ENCODE measurements at regions not wholly inside any gene's neighbourhood (a gene's known extent, or its start where the extent isn't known, plus 50 kb on each side); places are given as distances from the start of the nearest gene placed in this dataset.
"Not testable (repeated sequence)": the region's sequence is repeated elsewhere in the genome, so short reads cannot be mapped to it uniquely, and the experiment has no call there.

DNA sequence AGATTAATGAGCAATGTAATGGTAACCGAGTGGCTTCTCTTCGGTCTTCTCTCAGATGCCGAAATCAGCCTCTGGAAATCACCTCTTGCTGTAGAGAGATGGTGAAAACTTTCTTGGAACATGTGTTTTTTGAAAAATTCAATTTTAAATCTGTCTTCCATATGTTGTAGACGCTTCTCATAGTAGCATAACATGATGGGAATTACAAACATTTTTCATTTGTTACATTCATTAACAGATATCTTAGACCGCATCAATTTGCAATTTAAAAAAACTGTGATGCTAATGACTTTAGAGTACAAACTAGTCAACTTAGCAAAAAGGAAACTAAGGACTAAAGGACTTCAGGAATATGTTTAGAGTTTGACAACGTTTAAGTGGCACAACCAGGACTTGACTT lies 275.2 kb downstream of the ASXL3 start:
- DNase-seq, result no peak

DNA sequence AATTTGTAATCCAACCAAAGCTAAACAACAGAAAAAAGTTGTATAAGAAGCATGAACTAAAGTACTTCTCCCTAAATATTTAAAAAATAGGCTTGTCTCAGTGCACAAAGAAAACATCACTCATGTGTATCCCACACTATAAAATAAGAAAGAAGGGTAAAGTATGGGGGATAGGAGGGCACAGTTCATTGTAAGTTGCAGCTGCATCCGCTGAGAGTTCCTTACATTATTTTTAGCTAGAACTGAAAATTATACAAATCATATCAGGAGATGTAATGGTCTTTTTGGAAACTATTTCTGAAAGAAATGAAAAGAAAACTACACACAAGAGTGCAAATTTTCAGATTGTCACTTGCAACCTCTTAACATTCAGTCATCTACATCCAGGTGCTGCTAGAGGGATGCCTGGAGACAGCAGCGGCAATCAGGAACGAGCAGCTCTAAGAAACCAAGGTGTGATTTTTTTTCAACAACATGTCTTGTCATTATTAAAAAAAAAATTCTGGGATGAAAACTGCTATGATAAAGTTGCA lies 273.6 kb downstream of the ASXL3 start:
- DNase-seq, result no peak

DNA sequence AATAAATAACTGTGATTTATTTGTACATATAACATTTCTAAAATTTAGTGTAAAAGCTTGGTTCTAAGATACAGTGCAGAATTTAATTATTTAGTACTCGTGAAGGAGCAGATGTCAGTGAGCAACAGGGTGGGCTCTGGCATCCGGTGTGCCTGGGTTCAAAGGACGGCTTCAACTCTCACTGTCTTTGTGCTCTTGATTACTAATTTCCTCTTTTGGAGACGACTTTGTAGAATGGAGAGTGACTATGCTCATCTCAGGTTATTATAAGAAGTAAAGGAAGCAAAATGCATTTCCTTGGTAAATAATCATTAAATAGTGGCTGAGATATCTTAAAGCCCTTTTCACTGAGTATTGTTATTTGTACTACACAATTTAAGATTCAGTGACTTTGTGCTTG lies 271.7 kb downstream of the ASXL3 start:
- DNase-seq, result no peak

DNA sequence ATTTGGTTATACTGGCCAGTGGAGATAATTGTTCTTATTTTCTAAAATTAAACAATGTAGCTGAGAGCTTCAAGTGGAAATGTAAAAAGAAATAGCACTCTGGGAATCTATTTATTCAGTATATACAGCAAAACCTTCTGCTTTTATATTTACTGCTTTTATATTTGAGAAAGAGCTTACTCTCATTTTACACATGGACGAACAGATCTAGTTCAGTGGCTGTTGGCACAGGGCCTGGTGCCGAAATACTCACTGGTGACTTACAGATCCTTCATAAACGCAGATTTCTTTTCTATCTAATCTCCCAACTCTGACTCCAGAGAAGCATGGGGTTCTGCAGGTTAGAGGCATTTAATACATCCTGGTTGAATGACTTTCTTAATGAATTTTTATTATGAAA lies 266.2 kb downstream of the ASXL3 start:
- no peak for DNase-seq

DNA sequence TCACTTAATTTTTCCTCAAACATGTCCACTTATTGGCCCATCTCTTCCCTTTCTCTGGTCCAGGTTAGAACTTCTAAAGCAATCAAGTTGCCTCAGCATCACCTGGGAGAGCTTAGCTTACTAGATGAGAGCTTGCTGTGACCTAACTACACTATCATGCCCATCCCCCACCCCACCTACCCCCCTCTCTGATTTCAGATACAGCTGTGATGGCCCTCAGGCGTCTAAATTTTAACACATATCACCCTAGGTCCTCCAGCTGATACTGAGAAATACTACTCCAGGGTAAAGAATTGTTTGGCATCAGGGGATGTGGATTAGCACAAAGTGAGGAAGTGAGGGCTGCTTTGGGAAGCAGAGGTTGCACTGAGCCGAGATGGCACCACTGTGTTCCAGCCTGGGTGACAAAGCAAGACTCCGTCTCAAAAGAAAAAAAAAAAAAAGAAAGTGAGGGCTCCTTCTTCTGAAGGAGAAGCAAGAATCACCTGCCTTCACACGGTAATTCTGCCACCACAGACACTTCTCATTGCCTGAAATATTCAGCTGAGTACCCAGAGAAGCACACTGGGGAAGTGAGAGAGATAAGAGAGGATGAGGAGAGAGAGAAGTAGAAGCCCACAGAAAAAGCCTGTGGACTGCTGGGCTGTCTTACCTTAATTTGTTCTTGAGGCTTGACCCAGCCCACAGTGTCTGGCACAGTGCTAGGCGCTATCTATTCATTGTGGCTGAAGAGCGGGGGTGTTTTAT lies 263.4 kb downstream of the ASXL3 start:
- DNase-seq, result no peak

DNA sequence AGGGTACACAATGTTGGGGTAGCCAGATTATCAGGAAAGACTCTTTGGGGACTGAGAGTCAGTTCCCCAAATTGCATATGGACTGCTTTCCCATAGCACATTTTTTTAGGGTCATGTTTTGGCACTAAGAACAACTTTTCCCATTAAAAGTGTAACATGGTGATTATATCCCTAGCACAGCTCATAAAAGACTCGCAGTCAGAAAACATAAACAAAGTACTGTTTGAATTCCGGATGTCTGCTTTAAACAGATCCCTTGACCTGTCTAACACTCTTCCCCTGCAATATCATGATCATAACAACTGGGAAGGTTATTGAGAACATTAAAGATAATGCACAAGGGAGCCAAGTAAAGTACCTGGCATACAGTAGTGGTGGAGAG lies 262.2 kb downstream of the ASXL3 start:
- no peak for DNase-seq

DNA sequence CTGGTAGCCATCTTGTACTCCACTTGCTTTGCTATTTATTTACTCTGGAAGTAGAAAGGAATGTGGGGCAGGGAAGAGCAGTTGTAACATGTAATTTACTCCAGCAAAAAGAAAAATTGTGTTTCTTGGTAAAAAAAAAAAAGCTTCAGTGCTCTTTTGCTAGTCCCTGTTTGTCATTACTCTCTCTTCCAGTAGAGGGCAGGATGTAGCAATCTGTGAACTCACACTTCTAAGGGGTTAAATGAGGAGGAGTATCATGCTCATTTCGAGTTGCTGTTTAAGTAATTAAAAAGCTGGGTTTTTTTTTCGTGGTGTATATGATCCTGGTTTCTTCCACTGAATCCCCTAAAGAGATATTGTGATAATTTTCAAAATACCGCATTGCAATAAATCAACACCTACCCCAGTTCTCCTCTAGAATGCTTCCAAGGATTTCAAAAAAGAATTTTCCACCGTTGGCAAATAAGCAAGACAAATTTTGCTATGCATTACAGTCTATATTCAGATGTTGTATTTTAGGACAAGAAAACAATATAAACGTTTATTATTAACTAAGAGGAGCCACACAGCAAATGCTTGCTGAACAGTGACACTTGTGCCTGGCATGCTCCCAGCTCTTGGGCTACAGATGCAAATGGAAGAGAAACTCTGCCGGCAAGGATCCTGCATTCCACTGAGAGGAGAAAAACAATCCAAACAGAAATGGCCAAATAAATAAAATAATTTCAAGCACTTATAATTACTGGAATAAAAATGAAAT lies 261.6 kb downstream of the ASXL3 start:
- peak; percentile 59 for DNase-seq

DNA sequence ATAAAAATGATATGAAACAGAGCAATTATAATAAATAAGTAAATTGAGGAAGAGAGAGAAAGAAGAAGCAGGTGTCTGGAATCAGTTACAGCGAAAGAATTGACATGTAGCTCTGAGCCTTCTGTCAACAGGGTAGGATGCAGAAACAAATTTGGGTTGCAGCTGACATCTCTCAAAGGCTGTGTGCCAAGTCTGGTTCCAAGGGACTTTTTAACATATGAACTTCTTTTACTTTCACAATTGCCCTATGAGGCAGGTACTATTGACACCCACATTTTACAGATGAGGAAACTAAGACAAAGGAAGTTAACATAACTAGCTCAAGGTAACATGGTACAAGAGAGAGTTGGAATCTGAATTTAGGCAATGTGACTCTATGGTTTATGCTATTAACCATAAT lies 260.0 kb downstream of the ASXL3 start:
- no peak for DNase-seq

DNA sequence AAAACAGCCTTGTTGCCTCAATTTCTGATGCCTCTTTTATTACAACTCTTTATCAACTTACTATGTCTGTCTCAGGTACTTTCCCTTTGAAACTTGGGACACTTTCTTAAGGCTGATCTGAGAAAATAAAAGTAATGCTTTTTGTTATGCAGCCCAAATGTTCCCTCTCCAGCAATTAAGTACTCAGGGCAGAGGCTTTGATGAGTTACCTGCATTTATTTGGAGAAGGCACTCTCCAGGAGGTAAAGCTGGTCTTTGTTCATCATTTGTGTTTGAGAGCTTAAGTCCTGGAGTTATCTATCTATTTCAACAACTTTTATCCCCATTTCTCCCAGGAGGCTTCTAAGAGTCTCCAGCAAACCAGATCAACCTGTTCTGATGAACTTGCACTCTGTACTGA lies 259.2 kb downstream of the ASXL3 start:
- no peak for DNase-seq

DNA sequence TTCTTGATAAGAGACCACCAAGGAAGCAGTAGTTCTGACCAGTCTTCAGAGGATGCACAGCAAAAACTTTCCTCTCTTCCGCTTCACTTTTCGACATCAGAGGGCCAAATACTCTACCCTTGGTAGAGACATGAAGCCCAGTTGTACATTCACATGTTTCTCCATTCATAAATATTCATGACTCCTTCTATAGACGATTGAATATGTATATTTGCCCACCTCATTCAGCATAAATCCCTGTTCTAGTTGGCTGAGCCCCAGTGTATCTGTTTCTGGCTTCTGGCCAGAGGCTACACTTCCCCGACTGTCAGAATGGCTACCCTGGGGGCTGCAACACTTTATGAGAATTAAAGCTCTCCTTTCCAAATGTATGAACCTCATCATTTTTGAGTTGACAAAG lies 258.5 kb downstream of the ASXL3 start:
- no peak for DNase-seq

DNA sequence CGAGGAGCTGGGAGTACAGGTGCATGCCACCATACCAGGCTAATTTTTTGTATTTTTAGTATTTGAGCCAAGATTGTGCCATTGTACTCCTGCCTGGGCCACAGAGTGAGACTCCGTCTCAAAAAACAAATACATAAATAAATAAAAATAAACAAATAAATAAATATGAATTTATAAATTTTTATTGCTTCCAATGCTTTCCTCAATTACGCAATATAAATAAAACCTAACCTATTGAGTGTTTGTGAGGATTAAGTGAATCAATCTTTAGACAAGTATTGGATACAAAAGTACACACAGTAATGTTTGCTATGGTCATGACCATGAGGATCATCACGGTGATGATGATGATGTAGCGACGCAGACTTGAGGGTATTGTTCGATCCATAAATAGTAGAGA lies 257.4 kb downstream of the ASXL3 start:
- no peak for DNase-seq

DNA sequence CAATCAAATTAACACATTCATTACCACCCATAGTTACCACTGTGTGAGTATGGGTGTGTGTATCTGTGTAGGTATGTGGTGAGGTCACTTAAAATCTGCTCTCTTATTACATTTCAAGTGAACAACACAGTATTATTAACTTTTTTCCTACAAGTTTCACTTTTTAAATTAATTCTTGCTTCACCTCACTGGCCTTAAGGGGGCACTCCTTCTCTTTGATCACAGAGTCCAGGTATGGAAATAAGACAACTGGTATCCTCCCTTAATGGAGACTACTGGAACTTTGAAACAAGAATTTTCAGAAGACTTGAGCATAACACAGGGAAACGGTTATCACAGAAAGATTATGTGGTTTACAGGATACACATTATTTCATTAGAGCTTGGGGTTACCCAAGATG lies 255.8 kb downstream of the ASXL3 start:
- DNase-seq, result no peak

DNA sequence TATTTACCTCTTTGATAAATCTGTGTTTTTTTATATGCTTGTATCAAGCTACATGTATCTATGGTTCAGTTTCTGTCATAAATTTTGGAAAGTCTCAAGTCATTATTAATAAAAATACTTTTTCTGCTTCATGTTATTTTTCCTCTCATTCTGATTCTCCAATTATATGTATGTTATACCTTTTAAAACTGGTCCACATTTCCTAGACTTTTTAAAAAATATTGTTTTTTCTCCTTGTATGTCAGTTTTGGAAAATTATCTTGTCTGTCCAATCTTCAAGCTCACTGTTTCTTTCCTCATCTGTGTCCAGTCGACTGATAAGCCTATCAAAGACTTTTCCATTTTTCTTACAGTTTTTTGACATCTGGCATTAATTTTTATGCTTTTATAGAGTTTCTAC lies 253.4 kb downstream of the ASXL3 start:
- no peak for DNase-seq

DNA sequence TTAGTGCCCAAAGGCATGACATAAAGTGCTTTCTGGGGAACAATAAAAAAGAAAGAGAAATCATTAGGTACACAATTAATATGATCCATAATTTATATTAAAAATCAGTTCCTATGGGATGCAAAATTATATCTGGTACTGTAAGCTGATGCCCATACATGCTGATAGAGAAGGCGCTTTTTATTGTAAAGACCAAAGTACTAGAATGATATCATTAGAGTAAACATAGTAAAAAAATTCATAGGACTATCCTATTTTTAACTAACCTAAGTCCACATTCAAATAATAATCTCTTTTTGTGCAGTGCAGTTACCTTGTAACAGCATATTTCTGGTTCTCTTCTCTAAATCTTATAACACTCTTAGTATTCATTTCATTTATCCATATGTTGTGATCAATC lies 252.2 kb downstream of the ASXL3 start:
- DNase-seq, result no peak

DNA sequence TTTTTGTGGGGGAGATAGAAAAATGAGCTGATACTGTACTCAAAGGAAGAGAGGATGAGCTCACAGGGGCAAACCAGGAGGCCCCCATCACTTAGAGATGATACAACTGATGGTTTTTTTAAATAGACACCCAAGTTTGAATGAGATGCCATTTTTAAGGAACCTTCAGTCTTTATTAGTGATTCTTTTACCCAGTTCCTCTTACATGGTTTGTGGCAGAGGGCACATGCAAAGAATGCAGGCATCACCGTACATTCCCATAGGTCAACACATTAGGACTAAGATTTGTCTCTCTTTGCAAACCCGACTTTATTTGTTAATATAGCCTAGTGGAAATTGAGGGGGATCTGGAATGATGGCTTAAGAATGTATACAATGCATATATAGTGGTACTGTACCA lies 250.9 kb downstream of the ASXL3 start:
- DNase-seq, result no peak

DNA sequence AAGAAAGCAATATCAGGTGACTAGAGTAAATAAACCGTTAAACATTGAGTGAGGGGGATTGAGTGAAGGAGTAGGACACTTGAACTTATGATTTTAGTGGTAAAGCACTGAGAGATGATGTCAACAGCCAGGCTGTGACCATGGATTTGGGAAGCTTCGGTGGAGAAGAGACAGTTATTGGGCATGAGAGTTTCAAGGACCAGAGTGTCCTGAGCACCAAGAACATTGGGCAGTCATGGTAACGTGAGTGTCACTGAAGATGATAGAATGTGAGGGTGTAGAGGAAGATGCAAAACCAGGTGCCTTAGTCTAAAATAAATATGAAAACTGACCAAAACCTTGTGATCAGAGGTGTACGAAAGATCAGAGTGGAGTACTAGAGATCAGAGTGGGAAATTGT lies 248.1 kb downstream of the ASXL3 start:
- no peak for DNase-seq

DNA sequence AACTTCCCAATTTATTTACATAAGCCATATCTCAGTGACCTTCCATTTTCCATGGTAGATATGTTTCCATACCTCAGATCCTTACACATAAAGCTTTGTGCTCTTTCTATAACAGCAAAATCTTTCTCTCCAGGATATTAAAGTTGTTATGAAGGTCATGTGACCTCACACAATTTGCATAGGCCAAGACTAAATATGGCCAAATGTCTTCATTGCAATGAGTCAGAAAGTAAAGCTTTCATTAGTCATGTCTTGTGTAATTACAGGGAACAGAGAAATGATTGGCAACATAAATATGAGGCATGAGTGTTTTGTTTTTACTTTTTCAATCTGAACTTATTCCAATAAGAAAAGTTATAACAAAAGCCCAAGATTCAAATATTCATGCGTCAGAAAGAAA lies 243.5 kb downstream of the ASXL3 start:
- peak; percentile 83 for DNase-seq

DNA sequence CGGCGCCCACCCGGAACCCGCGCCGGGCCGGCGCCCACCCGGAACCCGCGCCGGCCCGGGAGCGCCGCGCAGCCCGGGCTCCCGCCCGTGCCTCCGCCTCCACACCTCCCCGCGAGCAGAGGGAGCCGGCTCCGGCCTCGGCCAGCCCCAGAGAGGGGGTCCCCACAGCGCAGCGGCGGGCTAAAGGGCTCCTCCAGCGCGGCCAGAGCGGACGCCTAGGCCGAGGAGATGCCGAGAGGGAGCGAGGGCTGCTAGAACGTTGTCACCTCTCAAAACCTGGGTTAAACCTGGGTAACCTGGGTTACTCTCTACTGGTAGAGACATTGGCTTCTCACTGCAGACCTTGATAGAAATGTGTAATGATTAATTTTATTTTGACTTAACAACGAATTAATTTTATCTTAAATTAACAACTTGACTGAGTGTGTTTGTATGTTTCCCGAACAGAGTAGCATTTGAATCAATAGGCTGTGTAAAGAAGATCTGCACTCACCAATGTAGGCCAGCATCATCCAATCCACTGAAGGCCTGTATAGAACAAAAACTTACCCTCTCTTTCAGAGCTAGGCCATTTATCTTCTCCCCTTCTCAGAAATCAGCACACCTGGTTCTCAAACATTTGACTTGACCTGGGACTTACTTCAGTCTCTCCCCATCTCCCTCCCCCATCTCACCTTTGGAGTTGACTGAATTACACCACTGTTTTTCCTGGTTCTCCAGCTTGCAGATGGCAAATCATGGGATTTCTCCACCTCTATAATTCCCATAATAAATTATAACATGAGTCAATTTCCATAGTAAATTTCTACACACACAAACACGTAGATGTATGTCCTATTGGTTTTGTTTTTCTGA lies 242.7 kb downstream of the ASXL3 start:
- DNase-seq, result no peak

DNA sequence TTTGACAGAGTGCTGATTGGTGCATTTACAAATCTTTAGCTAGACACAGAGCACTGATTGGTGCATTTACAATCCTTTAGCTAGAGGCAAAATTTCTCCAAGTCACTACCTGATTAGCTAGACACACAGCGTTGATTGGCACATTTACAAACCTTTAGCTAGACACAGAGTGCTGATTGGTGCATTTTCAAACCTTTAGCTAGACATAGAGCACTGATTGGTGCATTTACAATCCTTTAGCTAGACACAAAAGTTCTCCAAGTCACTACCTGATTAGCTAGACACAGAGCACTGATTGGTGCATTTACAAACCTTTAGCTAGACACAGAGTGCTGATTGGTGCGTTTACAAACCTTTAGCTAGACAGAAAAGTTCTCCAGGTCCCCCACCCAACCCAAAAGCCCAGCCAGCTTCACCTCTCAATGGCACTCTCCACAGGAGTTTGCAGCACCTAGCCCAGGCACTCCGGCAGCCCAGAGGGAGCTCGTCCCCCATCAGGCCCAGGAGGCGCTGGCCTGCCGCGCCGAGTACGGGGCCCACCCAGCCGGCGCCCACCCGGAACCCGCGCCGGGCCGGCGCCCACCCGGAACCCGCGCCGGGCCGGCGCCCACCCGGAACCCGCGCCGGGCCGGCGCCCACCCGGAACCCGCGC lies 241.8 kb downstream of the ASXL3 start:
- not testable (repeated sequence) for DNase-seq

DNA sequence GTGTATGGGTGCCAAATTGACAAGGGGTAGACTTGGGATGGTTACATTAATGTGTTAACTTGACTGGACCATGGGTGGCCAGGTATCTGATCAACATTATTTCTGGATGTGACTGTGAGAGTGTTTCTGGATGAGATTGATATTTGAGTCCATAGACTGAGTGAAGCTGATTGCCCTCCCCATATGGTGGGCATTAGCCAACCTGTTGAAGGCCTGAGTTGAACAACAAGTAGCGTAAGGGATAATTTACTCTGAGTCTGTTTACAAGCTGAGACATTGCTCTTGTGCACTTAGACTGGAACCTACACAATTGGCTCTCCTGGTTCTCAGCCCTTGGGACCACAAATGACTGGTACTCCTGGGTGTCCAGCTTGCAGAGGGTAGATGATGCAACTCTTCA lies 240.1 kb downstream of the ASXL3 start:
- no peak for DNase-seq

DNA sequence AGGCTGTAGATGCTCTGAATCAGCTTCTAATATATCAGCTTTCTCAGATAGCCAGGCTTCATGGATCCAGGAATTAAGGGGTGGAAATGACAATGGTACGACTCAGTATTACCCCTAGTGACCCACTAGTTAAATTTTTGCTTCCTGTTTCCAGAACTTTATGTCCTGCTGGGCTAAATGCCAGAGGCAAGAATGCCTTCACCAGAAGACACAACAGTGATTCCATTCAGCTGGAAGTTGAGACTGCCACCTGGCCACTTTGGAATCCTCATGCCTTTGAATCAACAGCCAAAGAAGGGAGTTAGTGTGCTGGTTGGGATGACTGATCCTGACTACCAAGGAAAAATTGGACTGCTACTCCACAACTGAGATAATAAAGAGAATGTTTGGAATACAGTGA lies 239.1 kb downstream of the ASXL3 start:
- DNase-seq, result peak; percentile 95

DNA sequence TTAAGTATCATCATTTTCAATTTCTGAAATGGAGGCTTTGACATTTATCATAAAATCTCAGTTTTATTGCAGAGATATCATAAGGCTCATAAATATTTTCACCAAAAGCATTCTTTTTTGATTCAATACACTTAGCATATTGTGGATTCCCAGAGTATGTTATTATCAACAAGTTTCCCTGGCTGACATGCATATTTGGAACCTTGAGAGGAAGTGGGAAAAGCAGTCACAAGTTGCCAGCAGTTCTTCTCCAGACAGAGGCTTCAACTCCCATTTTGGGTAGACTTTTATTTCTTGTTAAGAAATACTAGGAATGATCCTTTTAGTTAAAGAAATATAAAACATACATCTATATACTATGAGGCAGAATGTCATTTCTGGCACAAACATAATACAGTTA lies 236.5 kb downstream of the ASXL3 start:
- no peak for DNase-seq

DNA sequence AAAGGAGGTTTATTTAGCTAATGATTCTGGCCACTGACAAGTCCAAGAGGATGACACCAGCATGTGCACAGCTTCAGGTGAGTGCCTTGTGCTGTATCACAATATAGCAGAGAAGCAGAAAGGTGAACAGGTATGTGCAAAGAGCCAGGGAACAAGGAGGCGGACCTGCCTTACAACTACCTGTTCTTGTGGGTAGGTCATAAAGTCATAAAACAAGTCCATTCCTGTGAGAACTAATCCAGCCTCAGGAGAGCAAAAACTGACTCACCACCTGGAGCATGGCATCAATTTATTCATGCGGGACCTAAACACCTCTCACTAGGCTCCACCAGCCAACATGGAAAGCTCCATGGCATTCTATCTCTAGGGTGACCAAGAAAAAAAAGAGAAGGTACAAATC lies 234.2 kb downstream of the ASXL3 start:
- no peak for DNase-seq
